ENCODE measurements at regions not wholly inside any gene's neighbourhood (a gene's known extent, or its start where the extent isn't known, plus 50 kb on each side); places are given as distances from the start of the nearest gene placed in this dataset.

- TF ChIP-seq CTCF (IDR thresholded peaks at IDR 0.05; ENCODE audit: low read depth, low read length) (no peak), EZH2phosphoT487 (IDR thresholded peaks at IDR 0.05; ENCODE audit: low read depth) (no peak)
These were observed 58.0 kb upstream of the FANCL start for GRCh38 chr2:58299123-58299522.

Measured in OCI-LY3 (cell line).